Activated CD4-positive, alpha-beta T cell treated with anti-CD3 and anti-CD28 coated beads, Interleukin-2, amount 50 U/mL, for 16 hours (primary cell): ENCODE measurements at regions not wholly inside any gene's neighbourhood (a gene's known extent, or its start where the extent isn't known, plus 50 kb on each side); places are given as distances from the start of the nearest gene placed in this dataset.
"Not testable (repeated sequence)": the region's sequence is repeated elsewhere in the genome, so short reads cannot be mapped to it uniquely, and the experiment has no call there.

Source experiments
- DNase-seq: peaks from one replicate; pipeline ENCODE4 v3.0.0-alpha.2; 2020

- DNase-seq, result no peak
These were observed 217.7 kb downstream of the PHETA1 start for GRCh38 chr12:111150921-111151840.

- DNase-seq, result no peak
These were observed 218.5 kb downstream of the PHETA1 start for GRCh38 chr12:111150360-111150759.

GRCh38 chr12:111149299-111149698 lies 219.6 kb downstream of the PHETA1 start:
- DNase-seq, result no peak

- no peak for DNase-seq
These were observed 220.9 kb downstream of the PHETA1 start for GRCh38 chr12:111148005-111148404.

- no peak for DNase-seq
These were observed 222.9 kb upstream of the MYL2 start for GRCh38 chr12:111143271-111143670.

- no peak for DNase-seq
These were observed 220.8 kb upstream of the MYL2 start for GRCh38 chr12:111141205-111141604.

- DNase-seq, result no peak
These were observed 217.6 kb upstream of the MYL2 start for GRCh38 chr12:111138016-111138415.

- no peak for DNase-seq
These were observed 215.0 kb upstream of the MYL2 start for GRCh38 chr12:111135293-111135832.

GRCh38 chr12:111130336-111130735 lies 210.0 kb upstream of the MYL2 start:
- no peak for DNase-seq

- no peak for DNase-seq
These were observed 208.9 kb upstream of the MYL2 start for GRCh38 chr12:111129149-111129767.

GRCh38 chr12:111126331-111126730 lies 206.0 kb upstream of the MYL2 start:
- no peak for DNase-seq

GRCh38 chr12:111124183-111124582 lies 203.8 kb upstream of the MYL2 start:
- DNase-seq, result no peak

GRCh38 chr12:111123390-111123789 lies 203.0 kb upstream of the MYL2 start:
- no peak for DNase-seq

- DNase-seq, result no peak
These were observed 202.1 kb upstream of the MYL2 start for GRCh38 chr12:111122458-111122878.

GRCh38 chr12:111121840-111122239 lies 201.5 kb upstream of the MYL2 start:
- DNase-seq, result no peak

- no peak for DNase-seq
These were observed 200.2 kb upstream of the MYL2 start for GRCh38 chr12:111120578-111120977.

GRCh38 chr12:111117017-111117416 lies 196.6 kb upstream of the MYL2 start:
- DNase-seq, result no peak

- DNase-seq, result not testable (repeated sequence)
These were observed 192.9 kb upstream of the MYL2 start for GRCh38 chr12:111113313-111113712.

GRCh38 chr12:111112311-111113098 lies 192.1 kb upstream of the MYL2 start:
- no peak for DNase-seq

- no peak for DNase-seq
These were observed 191.3 kb upstream of the MYL2 start for GRCh38 chr12:111111681-111112080.

- no peak for DNase-seq
These were observed 190.2 kb upstream of the MYL2 start for GRCh38 chr12:111110556-111110955.

- DNase-seq, result no peak
These were observed 188.3 kb upstream of the MYL2 start for GRCh38 chr12:111108726-111109125.
